DND-41 (cell line): ENCODE measurements at regions not wholly inside any gene's neighbourhood (a gene's known extent, or its start where the extent isn't known, plus 50 kb on each side); places are given as distances from the start of the nearest gene placed in this dataset.

Experiments used
- ATAC-seq: fragments of 200-7000 bp; cut with Tn5 transposase; 3 replicates; pipeline ENCODE4 v1.9.1; 2021; ENCODE audit warnings: low read depth; ENCODE audit not compliant: insufficient read depth
- DNase-seq: peaks from one replicate; pipeline ENCODE4 v3.0.0-alpha.2; 2020
- H2AFZ ChIP-seq: 2 replicates; pipeline ENCODE4 v1.6.0; 2012; ENCODE audit warnings: low read depth, low read length
- H3K27ac ChIP-seq: 2 replicates; pipeline ENCODE4 v1.5.1; 2012; ENCODE audit warnings: low read length, inconsistent platforms
- H3K27me3 ChIP-seq: fragments of 200-600 bp; sonication (generic); 2 replicates; pipeline ENCODE4 v1.6.0; 2012; ENCODE audit warnings: low read length, mild to moderate bottlenecking, inconsistent platforms; ENCODE audit not compliant: insufficient read depth, poor library complexity
- H3K36me3 ChIP-seq: 2 replicates; pipeline ENCODE4 v1.5.1; 2012; ENCODE audit warnings: low read length, inconsistent platforms; ENCODE audit not compliant: insufficient read depth
- H3K4me1 ChIP-seq: 2 replicates; pipeline ENCODE4 v1.5.1; 2012; ENCODE audit warnings: mild to moderate bottlenecking, low read length; ENCODE audit not compliant: insufficient read depth
- H3K4me2 ChIP-seq: 2 replicates; pipeline ENCODE4 v1.6.0; 2012; ENCODE audit warnings: mild to moderate bottlenecking, moderate library complexity, low read length, inconsistent platforms; ENCODE audit not compliant: insufficient read depth
- H3K4me3 ChIP-seq, 2 experiments: fragments of 200-600 bp in 1 of 2; shearing (Covaris generic) in 1 of 2; 2 replicates each; pipeline ENCODE4 v1.5.1; 2012 to 2016; ENCODE audit warnings: inconsistent platforms in 2 of 2, low read length in 2 of 2, mild to moderate bottlenecking in 2 of 2, low read depth in 1 of 2, moderate library complexity in 1 of 2
- H3K79me2 ChIP-seq: 2 replicates; pipeline ENCODE4 v1.6.0; 2012; ENCODE audit warnings: low read length, inconsistent platforms; ENCODE audit not compliant: insufficient read depth
- H3K9ac ChIP-seq: 2 replicates; pipeline ENCODE4 v1.6.0; 2012; ENCODE audit warnings: low read depth, mild to moderate bottlenecking, inconsistent platforms, low read length, moderate library complexity
- H3K9me3 ChIP-seq: 2 replicates; pipeline ENCODE4 v1.5.1; 2012; ENCODE audit warnings: low read length, moderate library complexity, mild to moderate bottlenecking, inconsistent platforms; ENCODE audit not compliant: insufficient read depth, severe bottlenecking
- H4K20me1 ChIP-seq: 2 replicates; pipeline ENCODE4 v1.6.0; 2012; ENCODE audit warnings: low read length; ENCODE audit not compliant: insufficient read depth
- CTCF ChIP-seq: IDR thresholded peaks from 2 replicates; pipeline ENCODE4 v1.5.1; 2012; ENCODE audit warnings: borderline replicate concordance, low read length, moderate library complexity, mild to moderate bottlenecking; ENCODE audit not compliant: poor library complexity, severe bottlenecking; ENCODE audit errors: extremely low read depth
- EZH2 ChIP-seq: IDR thresholded peaks from 3 replicates; pipeline ENCODE4 v1.6.1; 2012; ENCODE audit warnings: borderline replicate concordance, low read depth, mild to moderate bottlenecking, moderate library complexity, low read length, inconsistent platforms; ENCODE audit not compliant: severe bottlenecking

- Histone ChIP-seq H3K4me2 (no peak overlapping the region), H3K9me3 (no peaks in the 10 kb centered on the region), H3K9ac (no peak overlapping the region), H3K79me2 (no peaks in the 10 kb centered on the region), H3K27ac (no peak overlapping the region), H3K36me3 (no peaks in the 10 kb centered on the region), H3K4me3 (no peak overlapping the region), H4K20me1 (no peaks in the 10 kb centered on the region), H3K27me3 (no peaks in the 10 kb centered on the region), H2AFZ (no peak overlapping the region), H3K4me1 (no peaks in the 10 kb centered on the region)
- DNase-seq (no peak), ATAC-seq (peak; percentile 53; the same call in 2 of the 3 replicates)
- TF ChIP-seq EZH2 (no peak), CTCF (no peak)
Observed at GRCh38 chr6:98203170-98203806, 631.1 kb upstream of the POU3F2 start.

GRCh38 chr6:98212468-98212867, 621.9 kb upstream of the POU3F2 start:
- TF ChIP-seq EZH2 (no peak), CTCF (no peak)
- no peaks in the 10 kb centered on the region for H4K20me1 ChIP-seq

GRCh38 chr6:98215531-98215930, 618.8 kb upstream of the POU3F2 start:
- no peaks in the 10 kb centered on the region for H4K20me1 ChIP-seq
- no peak overlapping the region for H3K4me2 ChIP-seq
- no peaks in the 10 kb centered on the region for H3K9me3 ChIP-seq
- ATAC-seq (no peak), DNase-seq (no peak)
- H3K4me1 ChIP-seq, result no peaks in the 10 kb centered on the region
- no peak overlapping the region for H2AFZ ChIP-seq
- no peak overlapping the region for H3K4me3 ChIP-seq
- TF ChIP-seq EZH2, result no peak
- TF ChIP-seq CTCF, result no peak
- no peaks in the 10 kb centered on the region for H3K79me2 ChIP-seq
- no peak overlapping the region for H3K9ac ChIP-seq
- no peaks in the 10 kb centered on the region for H3K27me3 ChIP-seq
- H3K36me3 ChIP-seq, result no peaks in the 10 kb centered on the region
- H3K27ac ChIP-seq, result no peak overlapping the region

More at GRCh38 chr6:98212468-98212867, 621.9 kb upstream of the POU3F2 start:
- Histone ChIP-seq H3K9me3 (no peaks in the 10 kb centered on the region), H2AFZ (no peak overlapping the region), H3K79me2 (no peaks in the 10 kb centered on the region), H3K4me1 (no peaks in the 10 kb centered on the region), H3K9ac (no peak overlapping the region), H3K27ac (no peak overlapping the region), H3K36me3 (no peaks in the 10 kb centered on the region), H3K4me2 (no peak overlapping the region), H3K27me3 (no peaks in the 10 kb centered on the region), H3K4me3 (no peak overlapping the region)
- no peak for ATAC-seq
- no peak for DNase-seq

GRCh38 chr6:98230250-98230649, 604.1 kb upstream of the POU3F2 start:
- H3K9me3 ChIP-seq, result no peaks in the 10 kb centered on the region
- H3K4me2 ChIP-seq, result no peak overlapping the region
- ATAC-seq, result no peak
- DNase-seq, result no peak
- H4K20me1 ChIP-seq, result no peaks in the 10 kb centered on the region
- no peaks in the 10 kb centered on the region for H3K27me3 ChIP-seq
- H3K36me3 ChIP-seq, result no peaks in the 10 kb centered on the region
- no peak overlapping the region for H3K27ac ChIP-seq
- H3K4me3 ChIP-seq, result no peak overlapping the region
- no peak overlapping the region for H2AFZ ChIP-seq
- H3K4me1 ChIP-seq, result no peaks in the 10 kb centered on the region
- no peak for TF ChIP-seq EZH2
- TF ChIP-seq CTCF, result no peak
- H3K9ac ChIP-seq, result no peak overlapping the region
- no peaks in the 10 kb centered on the region for H3K79me2 ChIP-seq
